GM23338 (cell line): ENCODE measurements at regions not wholly inside any gene's neighbourhood (a gene's known extent, or its start where the extent isn't known, plus 50 kb on each side); places are given as distances from the start of the nearest gene placed in this dataset.

ENCODE experiments used
- ATAC-seq: fragments of 200-7000 bp; cut with Tn5 transposase; 3 replicates; pipeline ENCODE4 v1.9.1; 2020
- DNase-seq: peaks from one replicate; pipeline ENCODE4 v3.0.0-alpha.2; 2015; ENCODE audit warnings: low spot score
- H2AFZ ChIP-seq: fragments of 200-600 bp; sonication (generic); 2 replicates; pipeline ENCODE4 v1.8.0; 2016; ENCODE audit warnings: antibody characterized with exemption, mild to moderate bottlenecking, moderate library complexity
- H3F3A ChIP-seq: fragments of 200-600 bp; sonication (generic); replicated peaks from 2 replicates; pipeline ENCODE4 v1.8.0; 2017; ENCODE audit warnings: antibody characterized with exemption, mixed run types, low read depth
- H3K27ac ChIP-seq: fragments of 200-600 bp; sonication (generic); 2 replicates; pipeline ENCODE4 v1.6.1; 2016; ENCODE audit warnings: low read depth
- H3K27me3 ChIP-seq: fragments of 200-600 bp; sonication (generic); 2 replicates; pipeline ENCODE4 v1.8.0; 2016; ENCODE audit warnings: mild to moderate bottlenecking, mixed run types, moderate library complexity; ENCODE audit not compliant: insufficient read depth
- H3K36me3 ChIP-seq: fragments of 200-600 bp; sonication (generic); 2 replicates; pipeline ENCODE4 v1.8.0; 2016; ENCODE audit warnings: mild to moderate bottlenecking; ENCODE audit not compliant: insufficient read depth
- H3K4me1 ChIP-seq: fragments of 200-600 bp; sonication (generic); 2 replicates; pipeline ENCODE4 v1.8.0; 2016; ENCODE audit warnings: mild to moderate bottlenecking, moderate library complexity; ENCODE audit not compliant: insufficient read depth
- H3K4me2 ChIP-seq: fragments of 200-600 bp; sonication (generic); 2 replicates; pipeline ENCODE4 v1.7.1; 2017; ENCODE audit warnings: mixed run types
- H3K4me3 ChIP-seq: fragments of 200-600 bp; sonication (generic); 2 replicates; pipeline ENCODE4 v1.6.1; 2016; ENCODE audit warnings: mixed run types
- H3K79me2 ChIP-seq: fragments of 200-600 bp; sonication (generic); replicated peaks from 2 replicates; pipeline ENCODE4 v1.8.0; 2017; ENCODE audit warnings: mild to moderate bottlenecking; ENCODE audit not compliant: insufficient read depth
- H3K9me2 ChIP-seq: fragments of 200-600 bp; sonication (generic); 2 replicates; pipeline ENCODE4 v1.8.0; 2017; ENCODE audit not compliant: insufficient read depth
- H4K20me1 ChIP-seq: fragments of 200-600 bp; sonication (generic); replicated peaks from 2 replicates; pipeline ENCODE4 v1.8.0; 2017; ENCODE audit warnings: mild to moderate bottlenecking; ENCODE audit not compliant: insufficient read depth
- H3K27ac Mint-ChIP-seq: 2 replicates; pipeline ENCODE4 v1.8.0; 2020; ENCODE audit warnings: inconsistent platforms, mild to moderate bottlenecking, moderate library complexity, mixed read lengths
- H3K27me3 Mint-ChIP-seq: 3 replicates; pipeline ENCODE4 v1.8.0; 2022; ENCODE audit warnings: low read depth, mild to moderate bottlenecking, moderate library complexity, mixed read lengths, inconsistent platforms; ENCODE audit not compliant: insufficient read depth, poor library complexity
- H3K36me3 Mint-ChIP-seq: 3 replicates; pipeline ENCODE4 v1.8.0; 2021; ENCODE audit warnings: low read depth, mild to moderate bottlenecking, inconsistent platforms, moderate library complexity, mixed read lengths
- H3K4me1 Mint-ChIP-seq: 3 replicates; pipeline ENCODE4 v1.8.0; 2020; ENCODE audit warnings: mild to moderate bottlenecking, inconsistent platforms, mixed read lengths
- H3K4me3 Mint-ChIP-seq: 3 replicates; pipeline ENCODE4 v1.8.0; 2021; ENCODE audit warnings: moderate library complexity, mild to moderate bottlenecking, inconsistent platforms, mixed read lengths
- H3K9me3 Mint-ChIP-seq: 3 replicates; pipeline ENCODE4 v1.8.0; 2020; ENCODE audit warnings: moderate library complexity, mild to moderate bottlenecking, inconsistent platforms, mixed read lengths
- CREB1 ChIP-seq: fragments of 250-450 bp; sonication (Bioruptor Pico); IDR thresholded peaks from 2 replicates; pipeline ENCODE4 v1.5.0; 2020; ENCODE audit warnings: low read depth, mild to moderate bottlenecking, moderate library complexity
- CTCF ChIP-seq, 2 experiments: fragments of 200-600 bp in 1 of 2; sonication (generic) in 1 of 2; conservative IDR thresholded peaks; 2 replicates each; pipeline versions ENCODE4 v1.5.1 to v1.6.1; 2016 to 2017; ENCODE audit warnings: antibody characterized with exemption in 2 of 2, low read depth in 2 of 2, mild to moderate bottlenecking in 2 of 2, moderate library complexity in 1 of 2
- ETS1 ChIP-seq: IDR thresholded peaks from 2 replicates; pipeline ENCODE4 v1.6.1; 2016; ENCODE audit warnings: antibody characterized with exemption
- EZH2 ChIP-seq: fragments of 200-600 bp; sonication (generic); IDR thresholded peaks from one replicate; pipeline ENCODE4 v1.8.0; 2017; ENCODE audit warnings: antibody characterized with exemption, mild to moderate bottlenecking, low read depth; ENCODE audit not compliant: unreplicated experiment
- EZH2phosphoT487 ChIP-seq: fragments of 200-600 bp; sonication (generic); IDR thresholded peaks from one replicate; pipeline ENCODE4 v1.8.1; 2018; ENCODE audit warnings: antibody characterized with exemption; ENCODE audit not compliant: unreplicated experiment
- JUNB ChIP-seq: IDR thresholded peaks from one replicate; pipeline ENCODE4 v1.6.1; 2016; ENCODE audit warnings: antibody characterized with exemption; ENCODE audit not compliant: unreplicated experiment
- NANOG ChIP-seq: IDR thresholded peaks from 2 replicates; pipeline ENCODE4 v1.6.1; 2016; ENCODE audit warnings: antibody characterized with exemption, borderline replicate concordance
- POLR2AphosphoS5 ChIP-seq: IDR thresholded peaks from 2 replicates; pipeline ENCODE4 v1.6.1; 2016; ENCODE audit warnings: antibody characterized with exemption, low read depth
- REST ChIP-seq: IDR thresholded peaks from one replicate; pipeline ENCODE4 v1.6.1; 2018; ENCODE audit warnings: antibody characterized with exemption; ENCODE audit not compliant: unreplicated experiment
- STAT1 ChIP-seq: IDR thresholded peaks from one replicate; pipeline ENCODE4 v1.6.1; 2016; ENCODE audit warnings: antibody characterized with exemption; ENCODE audit not compliant: unreplicated experiment
- ZNF114 ChIP-seq: fragments of 250-450 bp; sonication (Bioruptor Pico); IDR thresholded peaks from 2 replicates; pipeline ENCODE4 v1.5.0; 2020; ENCODE audit warnings: mild to moderate bottlenecking, moderate library complexity
- ZNF331 ChIP-seq: fragments of 250-450 bp; sonication (Bioruptor Pico); IDR thresholded peaks from 2 replicates; pipeline ENCODE4 v1.5.0; 2020; ENCODE audit warnings: low read depth, mild to moderate bottlenecking, moderate library complexity
- ZNF462 ChIP-seq: fragments of 250-450 bp; sonication (Bioruptor Pico); IDR thresholded peaks from 2 replicates; pipeline ENCODE4 v1.5.0; 2020; ENCODE audit warnings: mild to moderate bottlenecking, moderate library complexity

GRCh38 chr2:83143946-83144345 is 1315.1 kb downstream of the SUCLG1 start:
- Mint-ChIP-seq H3K4me1 (no peaks in the 10 kb centered on the region), H3K36me3 (no peaks in the 10 kb centered on the region)
- TF ChIP-seq REST (no peak), NANOG (no peak), CREB1 (CRISPR knock-in tag) (no peak), ZNF331 (CRISPR knock-in tag) (no peak), ZNF462 (CRISPR knock-in tag) (no peak), POLR2AphosphoS5 (no peak), EZH2phosphoT487 (no peak), STAT1 (no peak), EZH2 (no peak), CTCF (conservative IDR thresholded peaks at IDR 0.05; ENCODE audit: low read depth in 2 of 2) (no peak), ETS1 (no peak), JUNB (no peak), ZNF114 (CRISPR knock-in tag) (no peak)

More at GRCh38 chr2:83143946-83144345, 1315.1 kb downstream of the SUCLG1 start:
- DNase-seq (no peak), ATAC-seq (no peak)
- Histone ChIP-seq H3K79me2 (no peaks in the 10 kb centered on the region), H3K36me3 (no peaks in the 10 kb centered on the region), H3K27ac (no peak overlapping the region), H3K4me1 (no peaks in the 10 kb centered on the region), H4K20me1 (no peaks in the 10 kb centered on the region), H3K9me2 (no peaks in the 10 kb centered on the region), H3F3A (no peaks in the 10 kb centered on the region), H2AFZ (no peak overlapping the region), H3K4me2 (no peak overlapping the region), H3K4me3 (no peak overlapping the region), H3K27me3 (no peaks in the 10 kb centered on the region)
- Mint-ChIP-seq H3K27ac (no peak overlapping the region), H3K9me3 (peaks cover 2% of the 10 kb centered on the region; the same call in 1 of the 3 replicates), H3K27me3 (no peaks in the 10 kb centered on the region), H3K4me3 (no peak overlapping the region)
